DND-41 (cell line): ENCODE measurements at regions not wholly inside any gene's neighbourhood (a gene's known extent, or its start where the extent isn't known, plus 50 kb on each side); places are given as distances from the start of the nearest gene placed in this dataset.

Source experiments
- ATAC-seq: fragments of 200-7000 bp; cut with Tn5 transposase; 3 replicates; pipeline ENCODE4 v1.9.1; 2021; ENCODE audit warnings: low read depth; ENCODE audit not compliant: insufficient read depth
- DNase-seq: peaks from one replicate; pipeline ENCODE4 v3.0.0-alpha.2; 2020
- H2AFZ ChIP-seq: 2 replicates; pipeline ENCODE4 v1.6.0; 2012; ENCODE audit warnings: low read depth, low read length
- H3K27ac ChIP-seq: 2 replicates; pipeline ENCODE4 v1.5.1; 2012; ENCODE audit warnings: low read length, inconsistent platforms
- H3K27me3 ChIP-seq: fragments of 200-600 bp; sonication (generic); 2 replicates; pipeline ENCODE4 v1.6.0; 2012; ENCODE audit warnings: low read length, mild to moderate bottlenecking, inconsistent platforms; ENCODE audit not compliant: insufficient read depth, poor library complexity
- H3K36me3 ChIP-seq: 2 replicates; pipeline ENCODE4 v1.5.1; 2012; ENCODE audit warnings: low read length, inconsistent platforms; ENCODE audit not compliant: insufficient read depth
- H3K4me1 ChIP-seq: 2 replicates; pipeline ENCODE4 v1.5.1; 2012; ENCODE audit warnings: mild to moderate bottlenecking, low read length; ENCODE audit not compliant: insufficient read depth
- H3K4me2 ChIP-seq: 2 replicates; pipeline ENCODE4 v1.6.0; 2012; ENCODE audit warnings: mild to moderate bottlenecking, moderate library complexity, low read length, inconsistent platforms; ENCODE audit not compliant: insufficient read depth
- H3K4me3 ChIP-seq, 2 experiments: fragments of 200-600 bp in 1 of 2; shearing (Covaris generic) in 1 of 2; 2 replicates each; pipeline ENCODE4 v1.5.1; 2012 to 2016; ENCODE audit warnings: inconsistent platforms in 2 of 2, low read length in 2 of 2, mild to moderate bottlenecking in 2 of 2, low read depth in 1 of 2, moderate library complexity in 1 of 2
- H3K79me2 ChIP-seq: 2 replicates; pipeline ENCODE4 v1.6.0; 2012; ENCODE audit warnings: low read length, inconsistent platforms; ENCODE audit not compliant: insufficient read depth
- H3K9ac ChIP-seq: 2 replicates; pipeline ENCODE4 v1.6.0; 2012; ENCODE audit warnings: low read depth, mild to moderate bottlenecking, inconsistent platforms, low read length, moderate library complexity
- H3K9me3 ChIP-seq: 2 replicates; pipeline ENCODE4 v1.5.1; 2012; ENCODE audit warnings: low read length, moderate library complexity, mild to moderate bottlenecking, inconsistent platforms; ENCODE audit not compliant: insufficient read depth, severe bottlenecking
- H4K20me1 ChIP-seq: 2 replicates; pipeline ENCODE4 v1.6.0; 2012; ENCODE audit warnings: low read length; ENCODE audit not compliant: insufficient read depth
- EZH2 ChIP-seq: IDR thresholded peaks from 3 replicates; pipeline ENCODE4 v1.6.1; 2012; ENCODE audit warnings: borderline replicate concordance, low read depth, mild to moderate bottlenecking, moderate library complexity, low read length, inconsistent platforms; ENCODE audit not compliant: severe bottlenecking
- TF ChIP-seq, protein P1 (sequence below): IDR thresholded peaks from 2 replicates; pipeline ENCODE4 v1.5.1; 2012; ENCODE audit warnings: borderline replicate concordance, low read length, moderate library complexity, mild to moderate bottlenecking; ENCODE audit not compliant: poor library complexity, severe bottlenecking; ENCODE audit errors: extremely low read depth

DNA sequence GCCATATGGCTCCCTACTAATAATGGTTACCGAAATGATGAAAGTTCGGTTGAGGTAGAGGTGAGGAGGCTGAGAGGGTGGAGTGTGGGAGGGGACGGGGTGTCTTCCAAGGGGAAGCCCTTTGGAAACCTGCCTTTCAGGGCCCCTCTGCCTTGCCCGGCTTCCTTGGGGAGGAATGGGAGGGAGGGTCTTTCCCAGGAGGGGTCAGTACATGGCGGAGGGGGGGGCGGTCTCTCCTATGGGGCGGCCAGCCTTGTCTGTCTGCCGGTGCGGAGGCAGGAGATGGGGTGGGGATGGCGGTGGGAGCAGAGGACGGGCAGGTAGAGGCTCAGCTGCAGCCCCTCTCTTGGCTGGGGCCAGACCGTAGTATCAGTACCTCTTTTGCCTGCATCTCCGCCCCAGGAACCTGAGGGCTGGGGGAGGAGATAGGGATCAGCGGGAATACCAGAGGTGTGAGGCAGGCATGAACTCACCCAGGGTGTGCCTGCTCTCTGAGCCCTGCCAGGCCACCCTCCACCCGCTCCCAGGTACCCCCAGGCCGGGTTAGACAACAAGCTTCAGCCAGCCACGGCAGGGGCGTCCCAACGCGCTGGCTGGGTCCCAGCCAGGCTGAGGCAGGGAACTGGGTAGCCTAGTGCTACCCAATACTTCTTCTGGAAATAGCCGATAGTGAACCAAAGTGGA, 79.4 kb upstream of the POU3F1 start:
- ATAC-seq, result no peak
- TF ChIP-seq, protein P1, sequence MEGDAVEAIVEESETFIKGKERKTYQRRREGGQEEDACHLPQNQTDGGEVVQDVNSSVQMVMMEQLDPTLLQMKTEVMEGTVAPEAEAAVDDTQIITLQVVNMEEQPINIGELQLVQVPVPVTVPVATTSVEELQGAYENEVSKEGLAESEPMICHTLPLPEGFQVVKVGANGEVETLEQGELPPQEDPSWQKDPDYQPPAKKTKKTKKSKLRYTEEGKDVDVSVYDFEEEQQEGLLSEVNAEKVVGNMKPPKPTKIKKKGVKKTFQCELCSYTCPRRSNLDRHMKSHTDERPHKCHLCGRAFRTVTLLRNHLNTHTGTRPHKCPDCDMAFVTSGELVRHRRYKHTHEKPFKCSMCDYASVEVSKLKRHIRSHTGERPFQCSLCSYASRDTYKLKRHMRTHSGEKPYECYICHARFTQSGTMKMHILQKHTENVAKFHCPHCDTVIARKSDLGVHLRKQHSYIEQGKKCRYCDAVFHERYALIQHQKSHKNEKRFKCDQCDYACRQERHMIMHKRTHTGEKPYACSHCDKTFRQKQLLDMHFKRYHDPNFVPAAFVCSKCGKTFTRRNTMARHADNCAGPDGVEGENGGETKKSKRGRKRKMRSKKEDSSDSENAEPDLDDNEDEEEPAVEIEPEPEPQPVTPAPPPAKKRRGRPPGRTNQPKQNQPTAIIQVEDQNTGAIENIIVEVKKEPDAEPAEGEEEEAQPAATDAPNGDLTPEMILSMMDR, result no peak
- no peak for TF ChIP-seq EZH2

DNA sequence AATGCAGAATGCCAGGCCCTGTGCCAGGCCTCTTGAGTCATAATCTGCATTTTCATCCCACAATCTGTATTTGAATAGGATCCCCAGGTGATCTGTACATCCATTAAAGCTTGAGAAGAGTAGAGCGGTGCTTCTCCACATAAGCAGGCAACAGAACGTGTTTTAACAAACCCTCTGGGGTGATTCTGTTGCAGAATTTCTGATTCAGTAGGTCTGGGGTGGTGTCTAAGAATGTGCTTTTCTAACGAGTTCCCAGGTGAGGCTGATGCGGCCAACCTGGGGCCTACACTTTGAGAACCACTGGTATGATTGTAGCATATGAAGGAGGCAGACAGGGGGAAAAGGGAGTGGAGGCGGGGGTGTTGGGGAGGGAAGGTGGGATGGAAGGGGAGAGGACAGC, 78.4 kb upstream of the POU3F1 start:
- H3K9me3 ChIP-seq, result no peaks in the 10 kb centered on the region
- H3K4me3 ChIP-seq, result no peak overlapping the region
- H3K4me1 ChIP-seq, result no peaks in the 10 kb centered on the region
- H3K36me3 ChIP-seq, result no peaks in the 10 kb centered on the region
- ATAC-seq, result no peak
- no peak overlapping the region for H2AFZ ChIP-seq
- no peak overlapping the region for H3K4me2 ChIP-seq
- H3K9ac ChIP-seq, result no peak overlapping the region
- peaks cover 29% of the 10 kb centered on the region for H3K27me3 ChIP-seq
- TF ChIP-seq EZH2, result no peak
- no peaks in the 10 kb centered on the region for H4K20me1 ChIP-seq
- no peak for DNase-seq
- no peak overlapping the region for H3K27ac ChIP-seq
- no peaks in the 10 kb centered on the region for H3K79me2 ChIP-seq

More for the DNA sequence above, 79.4 kb upstream of the POU3F1 start:
- Histone ChIP-seq H3K4me2 (no peak overlapping the region), H3K27me3 (peaks cover 32% of the 10 kb centered on the region), H3K9me3 (no peaks in the 10 kb centered on the region), H2AFZ (no peak overlapping the region), H4K20me1 (no peaks in the 10 kb centered on the region), H3K4me1 (no peaks in the 10 kb centered on the region), H3K9ac (no peak overlapping the region), H3K36me3 (no peaks in the 10 kb centered on the region), H3K4me3 (no peak overlapping the region), H3K79me2 (no peaks in the 10 kb centered on the region), H3K27ac (no peak overlapping the region)
- DNase-seq, result no peak

DNA sequence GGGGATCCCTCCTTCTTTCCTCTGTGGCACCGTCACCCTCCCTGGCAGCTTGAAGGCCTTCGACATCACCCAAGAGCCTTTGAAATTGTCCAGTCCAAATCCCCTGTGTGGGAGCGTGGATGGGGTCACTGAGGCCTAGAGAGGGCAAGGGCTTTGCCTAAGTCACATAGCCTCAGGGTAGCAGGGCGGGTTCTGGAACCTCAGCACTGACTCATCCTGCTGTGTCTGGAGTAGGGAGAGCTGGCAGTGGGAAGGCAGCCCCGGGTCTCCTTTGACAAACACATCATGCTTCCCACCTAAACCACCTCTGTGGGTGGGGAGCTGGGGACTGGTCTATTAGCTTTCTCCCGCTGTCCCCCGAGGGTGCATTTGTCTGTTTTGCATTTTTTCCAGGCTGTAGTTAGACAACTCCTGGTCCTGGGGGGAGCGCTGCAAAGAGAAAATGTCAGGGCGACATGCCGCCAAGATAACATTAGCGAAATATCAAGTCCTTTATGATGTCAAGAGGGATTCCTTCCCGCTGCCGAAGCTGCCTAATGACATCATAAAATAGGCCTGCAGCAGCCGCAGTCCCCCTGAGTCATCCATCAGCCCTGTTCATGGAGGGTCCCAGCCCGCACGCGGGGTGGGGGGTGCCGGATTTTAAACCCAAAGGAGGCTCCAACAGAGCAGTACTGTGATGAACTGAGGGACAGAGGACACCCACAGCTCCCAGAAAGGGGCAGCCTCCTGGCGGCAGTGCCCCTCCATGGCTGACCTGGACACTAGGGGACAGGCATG, 77.0 kb upstream of the POU3F1 start:
- Histone ChIP-seq H3K27ac (no peak overlapping the region), H4K20me1 (no peaks in the 10 kb centered on the region), H2AFZ (no peak overlapping the region), H3K4me2 (no peak overlapping the region), H3K36me3 (no peaks in the 10 kb centered on the region), H3K79me2 (no peaks in the 10 kb centered on the region), H3K9me3 (no peaks in the 10 kb centered on the region), H3K4me3 (no peak overlapping the region), H3K27me3 (peaks cover 25% of the 10 kb centered on the region), H3K4me1 (no peaks in the 10 kb centered on the region), H3K9ac (no peak overlapping the region)
- DNase-seq, result no peak
- no peak for ATAC-seq
- TF ChIP-seq, protein P1, result no peak
- no peak for TF ChIP-seq EZH2

DNA sequence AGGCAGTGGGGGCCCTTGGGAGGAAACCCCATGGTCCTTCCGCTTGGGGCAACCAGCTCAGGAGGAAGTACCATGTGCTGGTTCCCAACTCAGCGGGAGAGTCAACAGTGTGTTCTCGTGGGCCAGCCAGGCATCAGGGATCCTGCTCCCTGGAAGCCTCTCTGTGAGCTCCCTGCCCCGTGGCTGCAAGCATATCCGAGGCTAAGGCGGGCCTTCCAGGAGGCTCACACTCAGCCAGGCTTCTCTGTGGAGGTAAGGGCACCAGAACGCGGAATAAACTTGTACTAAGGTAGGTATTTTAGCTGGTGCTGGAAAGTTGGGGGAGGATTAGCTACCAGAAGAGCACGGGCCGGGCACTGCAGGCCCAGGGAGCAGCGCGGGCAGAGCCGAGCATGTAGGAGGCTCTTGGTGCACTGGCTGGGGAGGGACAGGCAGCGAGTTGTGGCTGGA, 74.7 kb upstream of the POU3F1 start:
- Histone ChIP-seq H3K4me3 (no peak overlapping the region), H3K27me3 (peaks cover 12% of the 10 kb centered on the region), H3K27ac (no peak overlapping the region), H3K9ac (no peak overlapping the region), H2AFZ (no peak overlapping the region), H3K79me2 (no peaks in the 10 kb centered on the region), H3K9me3 (no peaks in the 10 kb centered on the region), H4K20me1 (no peaks in the 10 kb centered on the region; the same call in 1 of the 2 replicates), H3K4me2 (no peak overlapping the region), H3K4me1 (no peaks in the 10 kb centered on the region), H3K36me3 (no peaks in the 10 kb centered on the region)
- no peak for ATAC-seq
- DNase-seq, result no peak
- no peak for TF ChIP-seq EZH2
- TF ChIP-seq, protein P1, result no peak
